ENCODE measurements at regions not wholly inside any gene's neighbourhood (a gene's known extent, or its start where the extent isn't known, plus 50 kb on each side); places are given as distances from the start of the nearest gene placed in this dataset.
A peak's percentile ranks its signal among the peaks of the same experiment; 100 is the strongest.

DNA sequence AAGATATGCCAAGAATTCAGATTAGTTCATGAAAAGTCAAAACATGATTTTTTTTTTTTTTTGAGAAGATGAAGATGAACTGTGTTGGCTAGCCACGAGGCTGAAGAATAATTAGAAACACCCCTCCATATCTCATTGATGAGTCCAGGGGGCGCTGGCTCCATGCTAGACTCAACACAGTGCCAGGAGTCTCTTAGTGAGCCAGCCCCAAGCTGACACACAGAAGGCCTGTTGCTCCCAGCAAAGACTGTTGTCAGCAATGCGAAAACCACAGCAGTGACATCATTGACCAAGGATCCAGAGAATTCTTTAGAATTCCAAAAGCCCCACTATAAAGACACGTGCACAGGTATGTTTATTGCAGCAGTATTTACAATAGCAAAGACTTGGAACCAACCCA is 185.2 kb downstream of the ANXA2 start:
- ATAC-seq, result peak; percentile 72
- Mint-ChIP-seq H3K27ac (no peak overlapping the region), H3K4me1 (peaks cover 2% of the 10 kb centered on the region; the same call in 1 of the 3 replicates)

DNA sequence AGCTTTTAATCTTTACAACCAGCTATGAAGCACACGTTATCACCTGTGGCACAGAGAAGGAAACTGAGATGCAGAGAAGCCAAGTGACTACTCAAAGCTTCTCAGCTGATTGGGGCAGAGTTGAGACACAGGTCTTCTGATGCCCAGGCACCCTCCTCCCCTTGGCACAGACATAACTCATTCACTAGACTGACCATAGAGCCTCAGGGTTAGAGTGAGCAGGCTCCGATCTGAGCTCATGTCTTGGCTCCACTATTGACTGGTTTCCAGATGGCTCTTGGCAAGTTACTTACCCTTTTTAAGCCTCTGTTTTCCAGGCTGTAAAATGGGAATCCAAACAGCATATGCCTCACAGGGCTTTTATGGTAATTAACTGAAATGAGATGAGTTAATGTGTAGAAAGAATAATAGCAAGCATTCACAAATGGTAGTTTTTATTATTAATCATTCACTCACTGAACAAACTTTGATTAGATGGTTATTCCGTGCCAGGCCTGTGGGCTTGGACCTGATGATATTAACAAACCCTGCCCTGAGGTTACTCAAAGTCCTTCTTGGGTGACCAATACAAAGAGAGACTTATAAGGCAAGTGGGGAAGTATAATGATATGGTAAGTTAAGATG is 184.3 kb downstream of the ANXA2 start:
- Histone ChIP-seq H3K4me3 (no peak overlapping the region), H3K4me1 (ENCODE audit: insufficient read depth) (no peaks in the 10 kb centered on the region), H2AFZ (no peak overlapping the region), H3K79me2 (replicated peaks; ENCODE audit: insufficient read depth) (no peaks in the 10 kb centered on the region), H3K27me3 (ENCODE audit: insufficient read depth) (no peaks in the 10 kb centered on the region), H3K4me2 (no peak overlapping the region), H4K20me1 (replicated peaks; ENCODE audit: insufficient read depth) (no peaks in the 10 kb centered on the region), H3K27ac (ENCODE audit: low read depth) (no peak overlapping the region), H3F3A (replicated peaks; ENCODE audit: low read depth) (no peaks in the 10 kb centered on the region), H3K9me2 (ENCODE audit: insufficient read depth) (no peaks in the 10 kb centered on the region), H3K36me3 (ENCODE audit: insufficient read depth) (no peaks in the 10 kb centered on the region)
- ATAC-seq, result no peak
- Mint-ChIP-seq H3K4me3 (no peak overlapping the region), H3K9me3 (no peaks in the 10 kb centered on the region), H3K27me3 (ENCODE audit: insufficient read depth, low read depth, poor library complexity) (no peaks in the 10 kb centered on the region), H3K4me1 (no peaks in the 10 kb centered on the region; the same call in 2 of the 3 replicates), H3K27ac (no peak overlapping the region), H3K36me3 (ENCODE audit: low read depth) (no peaks in the 10 kb centered on the region)
- DNase-seq (ENCODE audit: low spot score), result no peak
- no peak for TF ChIP-seq ZNF114 (CRISPR knock-in tag; IDR thresholded peaks at IDR 0.05)
- no peak for TF ChIP-seq NANOG (IDR thresholded peaks at IDR 0.05; ENCODE audit: borderline replicate concordance)
- TF ChIP-seq EZH2phosphoT487 (IDR thresholded peaks at IDR 0.05; ENCODE audit: unreplicated experiment), result no peak
- no peak for TF ChIP-seq STAT1 (IDR thresholded peaks at IDR 0.05; ENCODE audit: unreplicated experiment)

More for the DNA sequence above, 185.2 kb downstream of the ANXA2 start:
- no peak overlapping the region for H3K4me3 ChIP-seq
- no peaks in the 10 kb centered on the region for H3K27me3 ChIP-seq (ENCODE audit: insufficient read depth)
- H3K9me2 ChIP-seq (ENCODE audit: insufficient read depth), result no peaks in the 10 kb centered on the region
- H2AFZ ChIP-seq, result no peak overlapping the region
- TF ChIP-seq, protein P1, sequence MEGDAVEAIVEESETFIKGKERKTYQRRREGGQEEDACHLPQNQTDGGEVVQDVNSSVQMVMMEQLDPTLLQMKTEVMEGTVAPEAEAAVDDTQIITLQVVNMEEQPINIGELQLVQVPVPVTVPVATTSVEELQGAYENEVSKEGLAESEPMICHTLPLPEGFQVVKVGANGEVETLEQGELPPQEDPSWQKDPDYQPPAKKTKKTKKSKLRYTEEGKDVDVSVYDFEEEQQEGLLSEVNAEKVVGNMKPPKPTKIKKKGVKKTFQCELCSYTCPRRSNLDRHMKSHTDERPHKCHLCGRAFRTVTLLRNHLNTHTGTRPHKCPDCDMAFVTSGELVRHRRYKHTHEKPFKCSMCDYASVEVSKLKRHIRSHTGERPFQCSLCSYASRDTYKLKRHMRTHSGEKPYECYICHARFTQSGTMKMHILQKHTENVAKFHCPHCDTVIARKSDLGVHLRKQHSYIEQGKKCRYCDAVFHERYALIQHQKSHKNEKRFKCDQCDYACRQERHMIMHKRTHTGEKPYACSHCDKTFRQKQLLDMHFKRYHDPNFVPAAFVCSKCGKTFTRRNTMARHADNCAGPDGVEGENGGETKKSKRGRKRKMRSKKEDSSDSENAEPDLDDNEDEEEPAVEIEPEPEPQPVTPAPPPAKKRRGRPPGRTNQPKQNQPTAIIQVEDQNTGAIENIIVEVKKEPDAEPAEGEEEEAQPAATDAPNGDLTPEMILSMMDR (conservative IDR thresholded peaks at IDR 0.05; ENCODE audit: low read depth in 2 of 2), result peak; percentile 42 to 61
- TF ChIP-seq ZNF331 (CRISPR knock-in tag; IDR thresholded peaks at IDR 0.05; ENCODE audit: low read depth), result no peak
- Mint-ChIP-seq H3K9me3 (no peaks in the 10 kb centered on the region), H3K36me3 (ENCODE audit: low read depth) (no peaks in the 10 kb centered on the region), H3K4me3 (no peak overlapping the region), H3K27me3 (ENCODE audit: insufficient read depth, low read depth, poor library complexity) (no peaks in the 10 kb centered on the region)
- peak; percentile 60 for DNase-seq (ENCODE audit: low spot score)
- H3K36me3 ChIP-seq (ENCODE audit: insufficient read depth), result no peaks in the 10 kb centered on the region
- H3F3A ChIP-seq (replicated peaks; ENCODE audit: low read depth), result no peaks in the 10 kb centered on the region
- H3K27ac ChIP-seq (ENCODE audit: low read depth), result no peak overlapping the region
- no peaks in the 10 kb centered on the region for H3K4me1 ChIP-seq (ENCODE audit: insufficient read depth)
- H3K4me2 ChIP-seq, result no peak overlapping the region
- H4K20me1 ChIP-seq (replicated peaks; ENCODE audit: insufficient read depth), result no peaks in the 10 kb centered on the region
- no peaks in the 10 kb centered on the region for H3K79me2 ChIP-seq (replicated peaks; ENCODE audit: insufficient read depth)

DNA sequence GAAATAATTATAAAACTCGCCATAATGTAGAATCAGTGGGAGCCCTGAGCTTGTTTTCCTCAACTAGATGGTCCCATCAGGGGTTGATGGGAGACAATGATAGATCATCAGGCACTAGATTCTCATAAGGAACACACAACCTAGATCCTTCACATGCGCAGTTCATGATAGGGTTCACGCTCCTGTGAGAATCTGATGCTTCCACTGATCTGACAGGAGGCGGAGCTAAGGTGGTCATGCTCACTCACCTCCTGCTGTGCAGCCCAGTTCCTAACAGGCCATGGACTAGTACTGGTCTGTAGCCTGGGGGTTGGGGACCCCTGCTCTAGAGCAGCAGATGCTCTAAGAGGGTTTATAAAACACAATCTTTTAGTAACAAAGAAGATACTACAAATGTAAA is 183.6 kb downstream of the ANXA2 start:
- no peaks in the 10 kb centered on the region for H3K27me3 Mint-ChIP-seq (ENCODE audit: insufficient read depth, low read depth, poor library complexity)
- H3K4me3 Mint-ChIP-seq, result no peak overlapping the region
- no peaks in the 10 kb centered on the region for H3K79me2 ChIP-seq (replicated peaks; ENCODE audit: insufficient read depth)
- TF ChIP-seq, protein P1 (conservative IDR thresholded peaks at IDR 0.05; ENCODE audit: low read depth in 2 of 2), result no peak
- TF ChIP-seq CREB1 (CRISPR knock-in tag; IDR thresholded peaks at IDR 0.05; ENCODE audit: low read depth) (no peak), EZH2 (IDR thresholded peaks at IDR 0.05; ENCODE audit: low read depth, unreplicated experiment) (no peak)

More for the DNA sequence above, 183.6 kb downstream of the ANXA2 start:
- Histone ChIP-seq H2AFZ (no peak overlapping the region), H3K27me3 (ENCODE audit: insufficient read depth) (no peaks in the 10 kb centered on the region), H4K20me1 (replicated peaks; ENCODE audit: insufficient read depth) (no peaks in the 10 kb centered on the region), H3K9me2 (ENCODE audit: insufficient read depth) (no peaks in the 10 kb centered on the region), H3F3A (replicated peaks; ENCODE audit: low read depth) (no peaks in the 10 kb centered on the region), H3K36me3 (ENCODE audit: insufficient read depth) (no peaks in the 10 kb centered on the region), H3K4me2 (no peak overlapping the region), H3K4me1 (ENCODE audit: insufficient read depth) (no peaks in the 10 kb centered on the region), H3K27ac (ENCODE audit: low read depth) (no peak overlapping the region), H3K4me3 (no peak overlapping the region)
- H3K4me1 Mint-ChIP-seq, result no peaks in the 10 kb centered on the region; the same call in 2 of the 3 replicates
- H3K36me3 Mint-ChIP-seq (ENCODE audit: low read depth), result no peaks in the 10 kb centered on the region
- DNase-seq (ENCODE audit: low spot score) (no peak), ATAC-seq (no peak)
- H3K27ac Mint-ChIP-seq, result no peak overlapping the region
- no peaks in the 10 kb centered on the region for H3K9me3 Mint-ChIP-seq
